ENCODE measurements at regions not wholly inside any gene's neighbourhood (a gene's known extent, or its start where the extent isn't known, plus 50 kb on each side); places are given as distances from the start of the nearest gene placed in this dataset.

- no peak for TF ChIP-seq BMI1 (IDR thresholded peaks at IDR 0.05; ENCODE audit: borderline replicate concordance)
- no peak for TF ChIP-seq IRF5 (IDR thresholded peaks at IDR 0.05; ENCODE audit: borderline replicate concordance)
Measured at GRCh38 chr7:95687759-95688343, 84.5 kb upstream of the DYNC1I1 start (continued).

- H3K4me1 ChIP-seq (ENCODE audit: control insufficient read depth, insufficient read depth, low read length), result no peaks in the 10 kb centered on the region
- 1% methylated on average over 4 of the region's 4 CpGs for WGBS (ENCODE audit: insufficient coverage, insufficient replicate concordance, low lambda C conversion rate, missing lambda C conversion rate)
- no peaks in the 10 kb centered on the region for H4K20me1 ChIP-seq (ENCODE audit: control insufficient read depth, insufficient read depth)
- no peak overlapping the region for H3K4me3 ChIP-seq
- RAD21 ChIA-PET (ENCODE audit: unreplicated experiment), result interaction anchor here (0.6 to 8.6 kb wide), 20 partner anchors 10 to 1240 kb away, joined by 3 to 288 read pairs (median 9); no protein-coding TSS in a partner anchor
- no peak for DNase-seq (ENCODE audit: low read depth, low spot score)
- POLR2A ChIA-PET, result interaction anchor here (1.2 to 1.3 kb wide), 2 partner anchors 158 to 175 kb away, joined by 3 to 5 read pairs; no protein-coding TSS in a partner anchor
- intact Hi-C loops (cut with micrococcal nuclease; ENCODE audit: unreplicated experiment) (loop anchor here (1.0 to 10.0 kb wide), 5 partner anchors 159 to 1239 kb away; partner anchors contain the start of gene SGCE), in situ Hi-C loops (cut with MboI) (loop anchor here (25.0 kb wide), 1 partner anchor 1249 kb away; no protein-coding TSS in a partner anchor)
- no peak for FAIRE-seq
- H3K9ac ChIP-seq (ENCODE audit: control insufficient read depth, insufficient read depth, low read length), result no peak overlapping the region
- ATAC-seq, result peak; percentile 61
- SMC1A ChIA-PET (ENCODE audit: uncharacterized antibody, unreplicated experiment), result interaction anchor here (0.5 to 10.3 kb wide), 22 partner anchors 9 to 1236 kb away, joined by 3 to 448 read pairs (median 8); no protein-coding TSS in a partner anchor
- no TSS peak for BruUV-seq (replicated peaks)
- CTCF ChIA-PET, result interaction anchor here (0.5 to 10.5 kb wide), 28 partner anchors 9 to 1885 kb away, joined by 3 to 655 read pairs (median 4); partner anchors contain the start of gene COL1A2
- no peaks in the 10 kb centered on the region for H3K9me3 ChIP-seq (replicated peaks; ENCODE audit: control insufficient read depth, insufficient read depth, low read length)
- no peaks in the 10 kb centered on the region for H3K36me3 ChIP-seq (ENCODE audit: control insufficient read depth in 2 of 2, insufficient read depth in 2 of 2, low read length in 1 of 2)
- no peak overlapping the region for H2AFZ ChIP-seq (ENCODE audit: control insufficient read depth, low read depth, low read length)
- peak; percentile 57 for TF ChIP-seq SMC3 (IDR thresholded peaks at IDR 0.05; ENCODE audit: borderline replicate concordance, low read length)
- peak; percentile 26 to 50 (median 33); a peak in 4 of 6 replicates for TF ChIP-seq CTCF (IDR thresholded peaks at IDR 0.05 in 2 of 3, conservative IDR thresholded peaks at IDR 0.05 in 1 of 3; ENCODE audit: control insufficient read depth in 2 of 3, extremely low read depth in 1 of 3, insufficient read depth in 1 of 3, low read depth in 3 of 3, low read length in 3 of 3)
- peak; percentile 57 for TF ChIP-seq RAD21 (IDR thresholded peaks at IDR 0.05; ENCODE audit: insufficient read depth, low read depth, low read length)
- no peak for TF ChIP-seq HSF1 (IDR thresholded peaks at IDR 0.05; ENCODE audit: low read depth, low read length)
- H3K79me2 ChIP-seq (ENCODE audit: control insufficient read depth, insufficient read depth, low read length), result no peaks in the 10 kb centered on the region
- H3K4me2 ChIP-seq (ENCODE audit: control insufficient read depth, insufficient read depth), result no peak overlapping the region
- no peaks in the 10 kb centered on the region; a peak in 1 of 4 replicates for H3K27me3 ChIP-seq (replicated peaks in 1 of 2; ENCODE audit: control insufficient read depth in 2 of 2, insufficient read depth in 2 of 2, low read length in 1 of 2)
- no peak overlapping the region for H3K27ac ChIP-seq (ENCODE audit: control insufficient read depth, insufficient read depth)
Measured at GRCh38 chr7:95686109-95686508, 86.2 kb upstream of the DYNC1I1 start.

Measured in GM12878 (cell line).